Fibroblast of villous mesenchyme (primary cell): ENCODE measurements at regions not wholly inside any gene's neighbourhood (a gene's known extent, or its start where the extent isn't known, plus 50 kb on each side); places are given as distances from the start of the nearest gene placed in this dataset.

Experiments
- DNase-seq: peaks from one replicate; pipeline ENCODE4 v3.0.0-alpha.2; 2010; ENCODE audit warnings: low read depth
- H3K4me3 ChIP-seq: 2 replicates; pipeline ENCODE4 v1.5.1; 2011; ENCODE audit warnings: low read depth, mild to moderate bottlenecking, low read length
- CTCF ChIP-seq: IDR thresholded peaks from 2 replicates; pipeline ENCODE4 v1.5.1; 2012; ENCODE audit warnings: low read depth, mild to moderate bottlenecking, low read length; ENCODE audit not compliant: insufficient read depth

- TF ChIP-seq CTCF: no peak
Observed at GRCh38 chr13:58463841-58464240, 832.3 kb downstream of the PCDH17 start.

GRCh38 chr13:58467176-58467575 lies 835.6 kb downstream of the PCDH17 start:
- TF ChIP-seq CTCF: no peak

More at GRCh38 chr13:58463841-58464240, 832.3 kb downstream of the PCDH17 start:
- DNase-seq: no peak
- no peak overlapping the region for H3K4me3 ChIP-seq

GRCh38 chr13:58472483-58472882 lies 840.9 kb downstream of the PCDH17 start:
- no peak for TF ChIP-seq CTCF
- no peak for DNase-seq
- H3K4me3 ChIP-seq: no peak overlapping the region

More at GRCh38 chr13:58467176-58467575, 835.6 kb downstream of the PCDH17 start:
- no peak overlapping the region for H3K4me3 ChIP-seq
- no peak for DNase-seq

- TF ChIP-seq CTCF: no peak
- no peak overlapping the region for H3K4me3 ChIP-seq
Observed at GRCh38 chr13:58474581-58474980, 843.0 kb downstream of the PCDH17 start.

GRCh38 chr13:58476206-58476918 lies 844.8 kb downstream of the PCDH17 start:
- no peak overlapping the region for H3K4me3 ChIP-seq
- TF ChIP-seq CTCF: no peak
- no peak for DNase-seq

More at GRCh38 chr13:58474581-58474980, 843.0 kb downstream of the PCDH17 start:
- no peak for DNase-seq

GRCh38 chr13:58478858-58479257 lies 847.3 kb downstream of the PCDH17 start:
- H3K4me3 ChIP-seq: no peak overlapping the region
- TF ChIP-seq CTCF: no peak
- DNase-seq: no peak

- H3K4me3 ChIP-seq: no peak overlapping the region
- no peak for DNase-seq
- no peak for TF ChIP-seq CTCF
Observed at GRCh38 chr13:58480061-58480460, 848.5 kb downstream of the PCDH17 start.
